ENCODE measurements at regions not wholly inside any gene's neighbourhood (a gene's known extent, or its start where the extent isn't known, plus 50 kb on each side); places are given as distances from the start of the nearest gene placed in this dataset.

DNA sequence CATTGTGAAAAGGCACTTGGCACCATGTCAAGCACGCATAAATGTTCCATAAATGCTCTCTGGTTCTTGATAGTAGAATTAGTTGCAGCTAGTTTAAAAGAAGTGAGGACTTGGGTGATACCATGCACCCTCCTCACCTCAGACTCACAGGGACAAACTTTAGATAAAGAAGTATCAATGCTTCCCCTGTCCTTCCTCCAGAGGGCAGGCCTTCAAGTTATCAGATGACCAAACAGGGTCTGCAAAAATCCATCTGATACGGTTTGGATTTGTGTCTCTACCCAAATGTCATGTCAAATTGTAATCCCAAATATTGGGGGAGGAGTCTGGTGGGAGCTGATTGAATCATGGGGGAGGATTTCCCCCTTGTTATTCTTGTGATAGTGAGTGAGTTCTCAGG, 54.1 kb downstream of the C1QL2 start:
- in situ Hi-C loops (cut with HindIII; ENCODE audit: low pct_ligation_motif_present, low pct_unique_long_range_greater_than_20kb, low sequenced_read_pairs), result no loop called here
- DNase-seq, result no peak

DNA sequence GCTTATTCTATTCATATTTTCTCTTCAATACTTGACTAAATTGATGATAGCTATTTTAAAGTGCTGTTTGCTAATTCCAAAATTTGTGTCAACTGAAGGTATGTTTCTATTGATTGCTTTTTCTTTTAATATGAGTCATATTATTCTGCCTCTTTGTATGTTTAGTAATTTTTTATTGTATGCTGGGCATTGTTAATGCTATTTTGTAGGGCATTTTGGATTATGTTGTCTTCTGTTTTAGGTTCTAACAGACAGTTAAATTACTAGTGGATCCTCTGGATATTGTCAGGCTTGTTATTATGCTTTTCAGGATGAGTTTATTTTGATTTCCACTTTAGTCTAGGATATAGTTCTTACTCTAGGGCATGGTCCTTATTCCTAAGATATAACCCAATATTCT, 55.6 kb downstream of the C1QL2 start:
- in situ Hi-C loops (cut with HindIII; ENCODE audit: low pct_ligation_motif_present, low pct_unique_long_range_greater_than_20kb, low sequenced_read_pairs), result no loop called here
- DNase-seq, result no peak

DNA sequence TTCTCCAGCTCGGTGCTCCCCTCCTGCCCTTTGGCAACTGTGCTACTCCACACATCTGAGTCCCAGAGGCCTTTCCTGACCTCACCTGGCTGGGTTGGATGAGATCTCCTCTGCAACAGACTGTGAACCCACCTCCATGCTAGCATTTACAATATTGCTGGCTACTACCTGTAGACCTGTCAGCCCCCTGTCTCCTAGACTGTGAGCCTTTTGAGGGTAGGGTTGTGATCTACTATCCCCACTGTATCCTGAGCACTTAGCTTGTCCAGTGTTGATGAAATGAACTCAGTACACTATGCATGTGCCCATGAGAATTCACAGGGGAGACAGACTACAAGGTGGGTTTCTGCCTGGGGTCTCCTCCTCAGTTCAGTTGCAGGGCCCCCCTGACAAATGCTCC, 70.1 kb downstream of the C1QL2 start:
- in situ Hi-C loops (cut with HindIII; ENCODE audit: low pct_ligation_motif_present, low pct_unique_long_range_greater_than_20kb, low sequenced_read_pairs), result no loop called here
- no peak for DNase-seq

DNA sequence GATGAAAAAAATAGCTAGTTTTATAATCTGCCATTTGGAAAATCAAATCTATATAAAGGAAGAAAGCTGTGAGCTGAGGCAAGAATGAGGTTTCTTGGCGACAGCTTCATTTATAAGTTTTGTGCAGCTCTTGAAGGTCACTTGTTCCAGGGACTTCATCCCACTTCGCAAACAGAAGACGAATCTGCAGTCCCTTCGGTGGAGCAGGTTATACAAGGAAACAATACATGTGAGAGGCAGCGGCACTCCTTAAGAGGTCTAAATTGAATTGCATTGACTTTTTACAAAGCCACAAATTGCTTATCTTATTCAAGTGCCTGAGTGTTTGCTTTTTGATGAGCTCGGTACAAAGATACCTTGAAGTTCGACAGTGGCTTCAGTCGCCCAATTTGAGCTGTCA, 72.2 kb downstream of the C1QL2 start:
- DNase-seq, result no peak
- in situ Hi-C loops (cut with HindIII; ENCODE audit: low pct_ligation_motif_present, low pct_unique_long_range_greater_than_20kb, low sequenced_read_pairs), result no loop called here

DNA sequence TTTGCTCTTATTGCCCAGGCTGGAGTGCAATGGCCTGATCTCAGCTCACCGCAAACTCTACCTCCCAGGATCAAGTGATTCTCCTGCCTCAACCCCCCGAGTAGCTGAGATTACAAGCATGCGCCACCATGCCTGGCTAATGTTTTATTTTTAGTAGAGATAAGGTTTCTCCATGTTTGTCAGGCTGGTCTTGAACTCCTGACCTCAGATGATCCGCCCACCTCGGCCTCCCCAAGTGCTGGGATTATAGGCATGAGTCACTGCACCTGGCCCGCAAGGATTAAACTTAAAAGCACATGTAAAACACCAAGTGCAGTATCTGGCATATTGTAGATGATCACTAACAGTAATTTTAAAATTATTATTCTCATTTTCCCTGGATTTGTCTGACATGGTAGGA, 72.9 kb downstream of the C1QL2 start:
- in situ Hi-C loops (cut with HindIII; ENCODE audit: low pct_ligation_motif_present, low pct_unique_long_range_greater_than_20kb, low sequenced_read_pairs), result no loop called here
- no peak for DNase-seq

DNA sequence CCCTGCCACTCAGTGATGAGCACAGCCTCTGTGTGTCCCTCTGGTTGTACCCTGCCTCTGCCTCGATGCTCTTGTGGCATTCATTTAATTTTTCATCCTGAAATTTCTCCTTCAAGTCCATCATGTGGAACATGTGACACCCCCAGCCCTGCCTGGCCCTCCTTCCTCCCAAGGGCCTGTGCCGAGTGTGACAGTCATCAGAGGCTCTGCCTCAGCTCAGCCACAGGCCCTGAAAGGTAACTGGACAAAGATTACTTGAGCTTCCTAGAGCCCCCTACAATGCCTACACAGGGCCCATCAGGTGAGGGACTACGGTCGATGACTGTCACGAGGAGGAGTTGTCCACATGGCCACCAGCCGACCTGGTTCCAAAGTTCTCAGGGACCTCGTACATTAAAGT, 75.1 kb downstream of the C1QL2 start:
- DNase-seq, result no peak
- in situ Hi-C loops (cut with HindIII; ENCODE audit: low pct_ligation_motif_present, low pct_unique_long_range_greater_than_20kb, low sequenced_read_pairs), result no loop called here

DNA sequence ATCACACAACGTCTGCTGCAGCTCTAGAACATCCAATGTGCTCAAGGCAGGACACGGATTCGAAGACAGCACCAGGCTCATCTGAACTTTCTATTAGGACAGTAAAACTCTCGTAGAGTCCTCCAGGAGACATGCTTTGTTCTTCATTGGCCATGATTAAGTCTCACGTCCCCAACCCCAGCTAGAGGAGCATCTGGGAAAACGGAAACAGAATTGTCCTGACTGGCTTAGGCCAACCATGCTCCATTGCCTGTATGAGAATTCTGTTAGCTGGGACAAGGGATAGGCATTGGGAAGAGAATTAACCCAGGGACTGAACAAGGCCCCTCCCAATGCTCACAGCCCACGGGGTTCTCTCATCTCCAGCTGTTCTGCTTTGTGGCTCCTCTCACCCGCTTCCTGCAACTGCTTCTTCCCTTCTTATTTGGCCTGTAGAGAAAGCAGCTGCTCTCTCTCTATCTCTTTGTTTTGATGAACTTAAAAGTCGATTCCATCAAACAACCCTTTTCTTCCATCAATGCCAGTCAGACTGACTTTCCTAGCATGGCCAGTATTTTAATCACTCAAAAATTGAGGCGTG, 75.6 kb downstream of the C1QL2 start:
- no peak for DNase-seq
- in situ Hi-C loops (cut with HindIII; ENCODE audit: low pct_ligation_motif_present, low pct_unique_long_range_greater_than_20kb, low sequenced_read_pairs), result no loop called here

DNA sequence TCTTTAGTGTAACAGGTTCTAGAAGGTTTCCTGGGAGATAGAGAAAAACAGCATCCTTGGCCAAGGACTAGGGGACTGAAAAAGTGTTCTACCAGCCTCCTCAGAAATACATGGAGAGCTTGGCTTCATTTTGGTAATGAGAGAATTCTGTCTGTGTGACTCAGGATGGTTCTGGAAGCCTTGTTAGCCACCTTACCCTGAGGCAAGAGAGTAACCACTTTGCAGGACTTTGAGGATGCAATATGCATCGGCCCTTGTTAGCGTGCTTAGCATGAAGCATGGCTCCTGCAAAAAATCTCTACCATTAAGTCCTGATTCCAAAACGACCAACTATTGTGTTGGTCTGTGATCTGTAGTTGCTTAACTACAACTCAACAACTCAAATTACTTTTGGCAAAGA, 79.8 kb downstream of the C1QL2 start:
- no peak for DNase-seq
- in situ Hi-C loops (cut with HindIII; ENCODE audit: low pct_ligation_motif_present, low pct_unique_long_range_greater_than_20kb, low sequenced_read_pairs), result no loop called here

DNA sequence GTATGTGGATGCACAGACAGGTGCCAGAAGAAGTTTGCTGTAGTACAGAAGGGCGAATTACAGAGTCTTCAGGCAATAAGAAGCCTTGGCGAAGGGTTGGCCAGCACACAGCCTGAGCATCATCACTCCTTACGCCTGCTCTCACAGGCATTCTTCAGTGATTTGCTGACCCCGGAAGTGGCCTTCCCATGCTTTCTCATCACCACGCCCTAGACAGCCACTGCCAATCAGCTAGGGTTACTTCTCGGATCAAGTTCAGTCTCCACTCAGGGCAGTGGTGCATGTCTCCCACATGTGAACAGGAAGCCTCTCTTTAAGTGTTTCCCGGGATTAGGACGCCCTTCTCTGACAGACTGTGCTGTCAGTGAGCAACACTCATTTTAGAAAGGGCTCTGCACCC, 81.8 kb downstream of the C1QL2 start:
- in situ Hi-C loops (cut with HindIII; ENCODE audit: low pct_ligation_motif_present, low pct_unique_long_range_greater_than_20kb, low sequenced_read_pairs), result no loop called here
- DNase-seq, result no peak

DNA sequence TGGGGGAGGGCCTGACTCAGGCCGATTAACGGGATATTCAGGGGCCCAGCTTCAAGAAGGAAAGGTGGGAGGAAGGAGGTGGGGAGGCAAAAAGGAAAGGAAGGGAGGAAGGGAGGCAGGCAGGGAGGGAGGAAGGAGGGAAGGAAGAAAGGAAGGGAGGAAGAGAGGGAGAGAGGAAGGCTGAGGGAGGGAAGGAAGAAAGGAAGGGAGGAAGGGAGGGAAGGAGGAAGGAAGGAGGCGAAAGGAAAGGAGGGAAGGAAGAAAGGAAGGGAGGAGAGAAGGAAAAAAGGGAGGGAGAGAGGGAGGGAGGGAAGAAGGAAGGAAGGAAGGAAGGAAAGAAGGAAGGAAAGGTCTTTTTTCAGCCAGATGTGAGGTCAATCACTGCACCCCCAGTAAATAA, 85.3 kb downstream of the C1QL2 start:
- no peak for DNase-seq
- in situ Hi-C loops (cut with HindIII; ENCODE audit: low pct_ligation_motif_present, low pct_unique_long_range_greater_than_20kb, low sequenced_read_pairs), result no loop called here

DNA sequence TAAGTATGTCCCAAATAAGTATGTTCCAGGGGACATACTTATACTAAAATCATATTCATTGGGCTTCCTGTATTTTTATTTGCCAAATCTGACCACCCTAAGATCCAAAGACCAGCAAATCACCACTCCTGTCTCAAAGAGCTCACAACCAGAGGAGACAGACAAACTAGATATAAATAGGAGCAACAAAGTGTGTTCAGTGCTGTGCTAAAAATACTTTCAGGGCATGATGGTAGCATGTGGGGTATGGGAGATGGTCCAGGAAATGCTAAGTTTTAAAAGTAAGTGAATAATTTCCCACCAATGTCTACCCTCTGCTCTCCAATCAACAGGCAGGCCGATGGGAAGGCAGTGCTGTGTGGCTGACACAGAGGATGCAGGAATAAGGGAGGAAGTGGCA, 87.1 kb downstream of the C1QL2 start:
- DNase-seq, result no peak
- in situ Hi-C loops (cut with HindIII; ENCODE audit: low pct_ligation_motif_present, low pct_unique_long_range_greater_than_20kb, low sequenced_read_pairs), result no loop called here

DNA sequence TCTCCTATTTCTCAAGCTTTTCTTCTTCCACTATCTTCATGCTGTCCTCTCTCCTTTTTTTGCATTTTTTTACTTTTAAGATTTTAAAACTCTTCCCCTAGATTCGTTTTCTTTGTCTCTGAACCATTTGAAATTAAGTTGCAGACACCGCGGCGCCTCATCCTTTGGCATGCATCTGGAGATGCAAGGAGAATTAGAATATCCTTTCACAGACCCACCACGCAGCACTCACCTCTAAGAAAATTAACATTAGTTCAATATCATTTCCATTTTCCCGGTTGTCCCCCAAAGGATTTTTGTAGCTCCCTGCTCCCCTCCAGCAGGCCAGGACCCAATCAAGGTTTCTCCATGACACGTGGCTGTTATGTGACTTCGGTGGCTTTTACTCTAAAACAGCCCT, 88.8 kb downstream of the C1QL2 start:
- no peak for DNase-seq
- in situ Hi-C loops (cut with HindIII; ENCODE audit: low pct_ligation_motif_present, low pct_unique_long_range_greater_than_20kb, low sequenced_read_pairs), result no loop called here

DNA sequence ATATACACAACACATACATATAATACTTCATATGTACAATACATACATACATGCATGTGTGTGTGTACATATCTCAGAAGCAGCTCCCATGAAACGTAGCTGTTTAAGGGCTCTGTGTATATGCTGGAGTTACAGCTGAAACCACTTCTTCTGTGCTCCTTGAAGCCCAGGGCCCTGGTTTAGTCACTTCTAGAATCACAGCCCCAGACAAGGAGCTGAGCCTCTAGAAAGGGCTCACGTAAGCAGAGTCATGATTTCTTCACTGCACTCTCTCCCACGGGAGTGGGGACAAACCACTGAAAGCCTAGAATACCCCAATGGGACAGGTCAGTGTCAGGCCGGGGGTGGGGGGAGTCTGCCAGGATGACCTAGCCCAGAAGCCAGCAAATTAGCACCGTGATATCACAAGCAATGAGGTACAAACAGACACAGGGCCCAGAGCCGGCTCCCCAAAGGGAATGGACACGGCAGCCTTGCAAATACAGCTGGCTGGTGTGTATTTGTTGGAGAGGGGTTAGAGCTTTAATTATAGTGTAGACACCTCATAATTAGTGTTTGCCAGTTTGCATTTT, 90.3 kb downstream of the C1QL2 start:
- DNase-seq, result no peak
- in situ Hi-C loops (cut with HindIII; ENCODE audit: low pct_ligation_motif_present, low pct_unique_long_range_greater_than_20kb, low sequenced_read_pairs), result no loop called here

DNA sequence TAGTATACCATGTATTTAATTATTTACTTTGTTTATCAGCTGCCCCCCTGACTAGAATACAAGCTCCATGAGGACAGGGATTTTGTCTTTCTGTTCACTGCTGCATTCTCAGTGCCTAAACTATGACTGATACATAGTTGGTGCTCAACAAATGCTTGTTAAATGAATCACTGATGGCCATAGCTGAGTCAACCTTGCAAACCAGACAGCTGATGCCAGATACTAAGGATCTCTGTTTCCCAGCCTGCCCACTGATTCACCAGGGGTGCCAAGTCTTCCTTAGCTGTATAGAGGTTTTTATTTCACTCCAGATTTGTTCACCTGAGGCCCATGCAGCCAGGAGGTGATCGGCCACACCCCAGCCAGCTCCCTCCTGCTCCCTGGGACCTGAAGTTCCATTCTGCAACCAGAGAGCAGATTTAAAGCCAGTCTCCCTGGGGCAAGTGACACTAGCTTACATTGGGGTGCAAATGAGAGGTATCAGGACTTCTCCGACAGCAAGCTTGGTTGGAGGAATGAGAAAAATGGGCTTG, 92.2 kb downstream of the C1QL2 start:
- no peak for DNase-seq
- in situ Hi-C loops (cut with HindIII; ENCODE audit: low pct_ligation_motif_present, low pct_unique_long_range_greater_than_20kb, low sequenced_read_pairs), result no loop called here

DNA sequence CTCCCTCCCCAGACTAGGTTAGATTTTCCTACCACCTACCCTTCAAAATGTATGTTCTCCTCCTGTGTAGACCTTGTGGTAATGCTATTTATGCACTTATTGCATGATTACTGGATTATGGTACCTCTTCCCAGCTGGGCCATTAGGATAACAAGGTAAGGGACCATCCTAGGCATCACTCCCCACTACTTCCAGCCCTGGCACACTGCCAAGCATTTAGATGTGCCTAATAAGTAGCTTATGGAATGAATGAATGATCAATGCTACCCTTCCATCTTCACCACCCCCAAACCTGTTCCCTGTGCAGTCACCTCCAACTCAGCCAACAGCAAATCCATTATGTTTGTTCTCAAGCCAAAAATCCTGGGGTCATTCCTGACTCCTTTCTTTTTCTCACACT, 93.4 kb downstream of the C1QL2 start:
- DNase-seq, result no peak
- in situ Hi-C loops (cut with HindIII; ENCODE audit: low pct_ligation_motif_present, low pct_unique_long_range_greater_than_20kb, low sequenced_read_pairs), result no loop called here

DNA sequence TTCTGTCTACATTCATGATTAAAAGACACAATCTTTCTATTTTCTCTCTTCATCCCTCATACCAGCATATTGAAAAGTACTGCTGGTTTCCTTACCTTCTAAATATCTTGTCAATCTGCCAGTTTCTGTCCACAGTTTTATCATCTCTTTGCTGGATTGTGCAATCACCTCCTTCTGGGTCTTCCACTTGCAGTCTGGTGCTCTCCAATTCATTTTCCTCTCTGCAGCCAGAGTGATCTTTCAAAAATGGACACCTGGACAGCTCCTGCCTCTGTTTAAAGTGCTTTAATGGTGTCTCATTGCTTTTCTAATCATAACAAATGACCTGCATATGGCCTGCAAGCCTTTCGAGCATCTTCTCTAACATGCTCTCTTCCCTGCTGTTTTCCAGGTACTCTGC, 94.0 kb downstream of the C1QL2 start:
- in situ Hi-C loops (cut with HindIII; ENCODE audit: low pct_ligation_motif_present, low pct_unique_long_range_greater_than_20kb, low sequenced_read_pairs), result no loop called here
- DNase-seq, result no peak

DNA sequence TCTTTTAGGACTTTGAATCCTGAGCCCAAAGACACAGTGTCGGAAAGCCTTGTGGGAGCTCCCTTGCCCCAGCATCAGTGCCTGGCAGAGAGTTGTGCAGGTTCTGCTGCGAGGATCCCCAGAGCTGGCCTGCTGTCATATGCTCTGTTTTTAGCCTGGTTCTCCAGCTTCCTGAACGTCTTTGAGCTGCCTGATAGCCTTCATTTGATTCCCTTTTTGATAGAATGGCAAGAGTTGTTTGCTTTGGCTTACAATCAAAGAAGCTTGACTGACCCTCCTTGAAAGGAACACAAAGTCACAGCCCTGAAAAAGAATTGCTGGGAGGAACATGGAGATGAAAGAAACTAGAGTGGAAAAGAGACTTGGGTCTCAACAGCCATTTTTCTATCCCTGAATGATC, 95.4 kb downstream of the C1QL2 start:
- DNase-seq, result no peak
- in situ Hi-C loops (cut with HindIII; ENCODE audit: low pct_ligation_motif_present, low pct_unique_long_range_greater_than_20kb, low sequenced_read_pairs), result no loop called here

DNA sequence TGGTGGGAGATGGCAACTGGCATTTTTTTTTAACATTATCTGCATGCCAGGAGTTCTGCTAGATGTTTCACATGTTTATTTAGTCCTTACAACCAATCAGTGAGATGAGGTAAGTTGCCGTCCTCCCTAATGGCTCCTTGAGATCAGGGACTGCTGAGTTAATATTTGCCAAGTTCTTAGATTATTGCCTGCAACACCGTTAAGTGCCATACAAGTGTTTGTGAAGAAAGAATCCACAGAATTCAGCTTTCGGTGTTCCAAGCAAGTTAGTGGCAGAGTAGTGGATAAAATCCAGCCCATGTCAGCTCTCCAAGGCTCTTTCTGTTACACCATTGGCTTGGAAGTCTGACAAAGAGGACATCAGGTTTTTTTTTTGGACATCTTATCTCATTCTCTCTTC, 95.9 kb downstream of the C1QL2 start:
- in situ Hi-C loops (cut with HindIII; ENCODE audit: low pct_ligation_motif_present, low pct_unique_long_range_greater_than_20kb, low sequenced_read_pairs), result no loop called here
- no peak for DNase-seq

DNA sequence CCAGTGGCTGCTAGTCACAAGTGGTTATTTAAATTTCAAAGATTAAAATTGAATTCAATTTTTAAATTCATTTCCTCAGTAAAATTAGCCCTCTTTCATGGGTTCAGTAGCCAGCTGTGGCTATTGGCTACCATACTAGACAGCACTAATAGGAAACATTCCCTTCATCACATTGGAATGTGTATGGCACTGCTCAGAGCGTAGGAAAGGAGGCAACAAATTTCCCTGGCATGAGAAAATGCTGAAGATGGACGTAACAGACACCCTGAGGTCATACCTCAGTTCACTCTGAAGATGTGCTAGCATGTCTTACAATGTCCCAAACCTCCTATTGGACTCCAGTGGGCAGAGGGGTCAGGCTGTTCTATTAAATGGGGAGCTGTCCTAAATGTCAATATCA, 96.4 kb downstream of the C1QL2 start:
- in situ Hi-C loops (cut with HindIII; ENCODE audit: low pct_ligation_motif_present, low pct_unique_long_range_greater_than_20kb, low sequenced_read_pairs), result no loop called here
- DNase-seq, result no peak

DNA sequence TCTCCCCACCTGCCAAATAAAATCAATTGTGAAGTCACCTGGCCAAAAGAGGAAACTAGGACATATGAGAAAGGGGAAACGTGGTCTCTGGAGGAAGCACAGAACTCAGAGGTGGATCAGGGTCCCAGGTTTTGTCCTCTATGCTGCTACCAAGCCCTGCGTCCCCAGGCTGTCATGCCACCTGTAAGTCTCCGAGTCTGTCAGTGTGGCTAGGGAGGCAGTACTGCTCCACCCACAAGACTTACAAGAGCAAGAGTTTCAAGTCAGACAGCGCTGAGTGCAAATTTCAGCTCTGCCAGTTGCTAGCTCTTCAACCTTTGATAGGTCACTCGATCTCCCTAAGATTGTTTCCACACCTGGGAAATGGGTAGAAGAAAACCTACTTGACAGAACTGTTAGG, 98.6 kb downstream of the C1QL2 start:
- in situ Hi-C loops (cut with HindIII; ENCODE audit: low pct_ligation_motif_present, low pct_unique_long_range_greater_than_20kb, low sequenced_read_pairs), result no loop called here
- DNase-seq, result no peak

DNA sequence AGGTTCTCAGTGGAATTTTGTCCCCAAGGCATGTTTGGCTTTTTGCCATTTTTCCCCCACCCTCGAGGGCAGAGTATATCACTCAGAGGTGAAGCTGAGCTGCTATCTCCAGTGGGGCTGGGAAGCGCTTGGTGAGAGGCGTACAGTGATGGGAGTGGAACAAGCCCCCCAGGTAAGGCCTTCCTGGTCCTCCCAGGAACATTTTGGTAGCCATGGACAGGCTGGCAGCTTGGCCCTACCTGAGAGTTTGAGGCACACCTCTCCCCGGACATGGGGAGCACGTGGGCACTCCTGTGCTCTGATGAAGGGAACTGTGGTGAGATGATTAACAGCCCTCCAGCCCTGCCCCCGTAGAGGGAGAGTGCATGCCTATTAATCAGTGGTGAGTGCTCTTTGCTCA, 99.3 kb downstream of the C1QL2 start:
- in situ Hi-C loops (cut with HindIII; ENCODE audit: low pct_ligation_motif_present, low pct_unique_long_range_greater_than_20kb, low sequenced_read_pairs), result no loop called here

More for the DNA sequence above, 99.3 kb downstream of the C1QL2 start:
- DNase-seq, result no peak
